SK-N-SH (cell line): ENCODE measurements at regions not wholly inside any gene's neighbourhood (a gene's known extent, or its start where the extent isn't known, plus 50 kb on each side); places are given as distances from the start of the nearest gene placed in this dataset.

Experiments
- CTCF ChIA-PET: fragments of 300-600, 350-600 bp; formaldehyde crosslinking; extraction: SDS; loops from one replicate; lab custom pipeline; 2021; lab: Yijun Ruan, JAX
- POLR2A ChIA-PET: fragments of 350-600 bp; sonication (Branson Sonifier 250); formaldehyde crosslinking; extraction: SDS; loops from one replicate; lab custom pipeline; 2020; ENCODE audit warnings: antibody characterized with exemption, inconsistent platforms; lab: Yijun Ruan, JAX
- DNase-seq: peaks from one replicate; pipeline ENCODE4 v3.0.0; 2012
- H2AFZ ChIP-seq: fragments of 200-600 bp; sonication (generic); 2 replicates; pipeline ENCODE4 v1.8.1; 2016; ENCODE audit warnings: antibody characterized with exemption, mild to moderate bottlenecking, low read depth
- H3F3A ChIP-seq: fragments of 200-600 bp; sonication (generic); replicated peaks from 2 replicates; pipeline ENCODE3; 2016; ENCODE audit warnings: antibody characterized with exemption, mild to moderate bottlenecking; ENCODE audit not compliant: insufficient read depth
- H3K27ac ChIP-seq, 2 experiments: fragments of 200-500 bp in 1 of 2; fragments of 200-600 bp in 1 of 2; sonication (Bioruptor generic) in 1 of 2; sonication (generic), shearing (Covaris generic) in 1 of 2; 2 replicates each; pipeline versions ENCODE4 v1.5.1 to v1.6.1; 2014 to 2016; ENCODE audit warnings: low read depth in 2 of 2, inconsistent platforms in 1 of 2, low read length in 1 of 2, mild to moderate bottlenecking in 1 of 2, mixed read lengths in 1 of 2
- H3K27me3 ChIP-seq: fragments of 200-600 bp; sonication (generic), shearing (Covaris generic); 2 replicates; pipeline ENCODE4 v1.6.1; 2016; ENCODE audit warnings: mixed run types; ENCODE audit not compliant: insufficient read depth
- H3K36me3 ChIP-seq, 2 experiments: fragments of 200-500 bp in 1 of 2; fragments of 200-600 bp in 1 of 2; sonication (Bioruptor generic) in 1 of 2; sonication (generic) in 1 of 2; replicated peaks in 1 of 2; 2 replicates each; pipeline versions ENCODE3 to v1.5.1; 2014 to 2016; ENCODE audit warnings: low read length in 1 of 2, mild to moderate bottlenecking in 1 of 2; ENCODE audit not compliant: insufficient read depth in 2 of 2, control insufficient read depth in 1 of 2
- H3K4me1 ChIP-seq, 2 experiments: fragments of 200-500 bp in 1 of 2; fragments of 200-600 bp in 1 of 2; sonication (Bioruptor generic) in 1 of 2; sonication (generic), shearing (Covaris generic) in 1 of 2; 2 replicates each; pipeline versions ENCODE4 v1.5.1 to v1.6.1; 2014 to 2016; ENCODE audit warnings: low read depth in 1 of 2, low read length in 1 of 2, mixed run types in 1 of 2; ENCODE audit not compliant: insufficient read depth in 2 of 2, control insufficient read depth in 1 of 2
- H3K4me2 ChIP-seq: fragments of 200-600 bp; sonication (generic), shearing (Covaris generic); 2 replicates; pipeline ENCODE4 v1.6.1; 2017; ENCODE audit warnings: mixed run types
- H3K4me3 ChIP-seq, 2 experiments: fragments of 200-500 bp in 1 of 2; fragments of 200-600 bp in 1 of 2; sonication (Bioruptor generic) in 1 of 2; sonication (generic), shearing (Covaris generic) in 1 of 2; 2 replicates each; pipeline versions ENCODE4 v1.5.1 to v1.8.1; 2014 to 2016; ENCODE audit warnings: low read depth in 2 of 2, inconsistent platforms in 1 of 2, low read length in 1 of 2, mild to moderate bottlenecking in 1 of 2, mixed read lengths in 1 of 2, moderate library complexity in 1 of 2
- H3K79me2 ChIP-seq: fragments of 200-600 bp; sonication (generic); 2 replicates; pipeline ENCODE4 v1.8.1; 2017; ENCODE audit warnings: mild to moderate bottlenecking; ENCODE audit not compliant: insufficient read depth
- H3K9ac ChIP-seq: fragments of 200-600 bp; sonication (generic); 2 replicates; pipeline ENCODE4 v1.6.1; 2017; ENCODE audit warnings: mixed run types
- H3K9me2 ChIP-seq: fragments of 200-600 bp; sonication (generic); 2 replicates; pipeline ENCODE4 v1.6.1; 2017; ENCODE audit warnings: mixed run types
- H3K9me3 ChIP-seq: fragments of 200-600 bp; sonication (generic); 2 replicates; pipeline ENCODE4 v1.6.1; 2017; ENCODE audit warnings: mixed run types, mild to moderate bottlenecking, moderate library complexity
- H4K20me1 ChIP-seq: fragments of 200-600 bp; sonication (generic); 2 replicates; pipeline ENCODE4 v1.6.1; 2017; ENCODE audit warnings: mild to moderate bottlenecking, mixed run types; ENCODE audit not compliant: insufficient read depth
- GATA2 ChIP-seq: sonication (generic); formaldehyde crosslinking; IDR thresholded peaks from 2 replicates; pipeline ENCODE4 v1.5.0; 2020; ENCODE audit warnings: mild to moderate bottlenecking, missing genetic modification reagents
- MXI1 ChIP-seq: IDR thresholded peaks from 2 replicates; pipeline ENCODE4 v1.6.1; 2012; ENCODE audit warnings: mild to moderate bottlenecking, low read depth, low read length, improper control_type of control experiment
- TAF1 ChIP-seq: IDR thresholded peaks from 2 replicates; pipeline ENCODE4 v1.6.1; 2012; ENCODE audit warnings: low read depth, mild to moderate bottlenecking, low read length, moderate library complexity, borderline replicate concordance
- YY1 ChIP-seq: IDR thresholded peaks from 2 replicates; pipeline ENCODE4 v1.4.0; 2012; ENCODE audit warnings: low read depth, mild to moderate bottlenecking
- WGBS: methylation state at CpG from one replicate; pipeline ENCODE4 v1.1.6; 2017; ENCODE audit warnings: low lambda C conversion rate; 5-methylcytosine and 5-hydroxymethylcytosine counted together
- TF ChIP-seq, protein P1 (sequence below): IDR thresholded peaks from 2 replicates; pipeline ENCODE4; 2012
- TF ChIP-seq, protein P2 (sequence below): IDR thresholded peaks from 2 replicates; pipeline ENCODE4 v1.4.0; 2012; ENCODE audit warnings: low read depth, borderline replicate concordance
- TF ChIP-seq, protein P3 (sequence below): fragments of 200-600 bp; sonication (generic); IDR thresholded peaks from 2 replicates; pipeline ENCODE4 v1.6.1; 2017; ENCODE audit warnings: antibody characterized with exemption, mild to moderate bottlenecking, moderate library complexity

DNA sequence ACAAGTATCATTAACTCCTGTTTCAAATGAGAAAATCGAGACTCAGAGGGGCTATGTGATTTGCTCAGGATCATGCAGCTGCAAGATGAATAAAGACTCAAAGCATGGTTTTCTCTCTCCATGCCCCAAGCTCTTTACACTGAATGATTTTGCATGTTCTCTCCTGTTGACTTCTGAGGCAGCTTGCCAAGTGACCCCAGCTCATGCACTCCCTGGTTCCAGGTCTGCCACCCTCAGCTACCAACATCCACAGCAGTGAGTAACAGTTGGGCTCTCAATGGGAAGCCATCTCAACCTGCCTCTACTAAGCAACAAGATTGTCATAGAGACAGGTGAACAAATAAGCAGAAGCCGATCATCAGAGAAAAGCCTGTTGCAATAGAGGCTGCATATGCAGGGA is 116.9 kb upstream of the GADL1 start:
- 51% methylated on average over 2 of the region's 2 CpGs for WGBS
- TF ChIP-seq, protein P1, sequence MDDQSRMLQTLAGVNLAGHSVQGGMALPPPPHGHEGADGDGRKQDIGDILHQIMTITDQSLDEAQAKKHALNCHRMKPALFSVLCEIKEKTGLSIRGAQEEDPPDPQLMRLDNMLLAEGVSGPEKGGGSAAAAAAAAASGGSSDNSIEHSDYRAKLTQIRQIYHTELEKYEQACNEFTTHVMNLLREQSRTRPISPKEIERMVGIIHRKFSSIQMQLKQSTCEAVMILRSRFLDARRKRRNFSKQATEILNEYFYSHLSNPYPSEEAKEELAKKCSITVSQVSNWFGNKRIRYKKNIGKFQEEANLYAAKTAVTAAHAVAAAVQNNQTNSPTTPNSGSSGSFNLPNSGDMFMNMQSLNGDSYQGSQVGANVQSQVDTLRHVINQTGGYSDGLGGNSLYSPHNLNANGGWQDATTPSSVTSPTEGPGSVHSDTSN, result no peak
- TF ChIP-seq, protein P2, sequence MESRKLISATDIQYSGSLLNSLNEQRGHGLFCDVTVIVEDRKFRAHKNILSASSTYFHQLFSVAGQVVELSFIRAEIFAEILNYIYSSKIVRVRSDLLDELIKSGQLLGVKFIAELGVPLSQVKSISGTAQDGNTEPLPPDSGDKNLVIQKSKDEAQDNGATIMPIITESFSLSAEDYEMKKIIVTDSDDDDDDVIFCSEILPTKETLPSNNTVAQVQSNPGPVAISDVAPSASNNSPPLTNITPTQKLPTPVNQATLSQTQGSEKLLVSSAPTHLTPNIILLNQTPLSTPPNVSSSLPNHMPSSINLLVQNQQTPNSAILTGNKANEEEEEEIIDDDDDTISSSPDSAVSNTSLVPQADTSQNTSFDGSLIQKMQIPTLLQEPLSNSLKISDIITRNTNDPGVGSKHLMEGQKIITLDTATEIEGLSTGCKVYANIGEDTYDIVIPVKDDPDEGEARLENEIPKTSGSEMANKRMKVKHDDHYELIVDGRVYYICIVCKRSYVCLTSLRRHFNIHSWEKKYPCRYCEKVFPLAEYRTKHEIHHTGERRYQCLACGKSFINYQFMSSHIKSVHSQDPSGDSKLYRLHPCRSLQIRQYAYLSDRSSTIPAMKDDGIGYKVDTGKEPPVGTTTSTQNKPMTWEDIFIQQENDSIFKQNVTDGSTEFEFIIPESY, result no peak
- TF ChIP-seq, protein P3, sequence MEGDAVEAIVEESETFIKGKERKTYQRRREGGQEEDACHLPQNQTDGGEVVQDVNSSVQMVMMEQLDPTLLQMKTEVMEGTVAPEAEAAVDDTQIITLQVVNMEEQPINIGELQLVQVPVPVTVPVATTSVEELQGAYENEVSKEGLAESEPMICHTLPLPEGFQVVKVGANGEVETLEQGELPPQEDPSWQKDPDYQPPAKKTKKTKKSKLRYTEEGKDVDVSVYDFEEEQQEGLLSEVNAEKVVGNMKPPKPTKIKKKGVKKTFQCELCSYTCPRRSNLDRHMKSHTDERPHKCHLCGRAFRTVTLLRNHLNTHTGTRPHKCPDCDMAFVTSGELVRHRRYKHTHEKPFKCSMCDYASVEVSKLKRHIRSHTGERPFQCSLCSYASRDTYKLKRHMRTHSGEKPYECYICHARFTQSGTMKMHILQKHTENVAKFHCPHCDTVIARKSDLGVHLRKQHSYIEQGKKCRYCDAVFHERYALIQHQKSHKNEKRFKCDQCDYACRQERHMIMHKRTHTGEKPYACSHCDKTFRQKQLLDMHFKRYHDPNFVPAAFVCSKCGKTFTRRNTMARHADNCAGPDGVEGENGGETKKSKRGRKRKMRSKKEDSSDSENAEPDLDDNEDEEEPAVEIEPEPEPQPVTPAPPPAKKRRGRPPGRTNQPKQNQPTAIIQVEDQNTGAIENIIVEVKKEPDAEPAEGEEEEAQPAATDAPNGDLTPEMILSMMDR, result no peak
- no peak for TF ChIP-seq MXI1
- TF ChIP-seq GATA2, result no peak
- TF ChIP-seq, all 33 proteins: peak for 0
- Histone ChIP-seq H3K9me3 (no peaks in the 10 kb centered on the region), H3F3A (no peaks in the 10 kb centered on the region), H3K9ac (no peak overlapping the region), H3K4me2 (no peak overlapping the region), H2AFZ (no peak overlapping the region), H3K27me3 (no peaks in the 10 kb centered on the region), H3K36me3 (no peaks in the 10 kb centered on the region), H3K27ac (no peak overlapping the region), H3K9me2 (no peaks in the 10 kb centered on the region), H3K4me1 (peaks cover 0 to 2% of the 10 kb centered on the region in 2 experiments; a peak in 1 of 4 replicates), H4K20me1 (no peaks in the 10 kb centered on the region), H3K79me2 (no peaks in the 10 kb centered on the region), H3K4me3 (no peak overlapping the region)
- DNase-seq, result no peak
- ChIA-PET POLR2A (no interaction called here), CTCF (interaction anchor here (0.7 to 1.4 kb wide), 2 partner anchors 59 to 243 kb away, joined by 3 to 5 read pairs; no protein-coding TSS in a partner anchor)

DNA sequence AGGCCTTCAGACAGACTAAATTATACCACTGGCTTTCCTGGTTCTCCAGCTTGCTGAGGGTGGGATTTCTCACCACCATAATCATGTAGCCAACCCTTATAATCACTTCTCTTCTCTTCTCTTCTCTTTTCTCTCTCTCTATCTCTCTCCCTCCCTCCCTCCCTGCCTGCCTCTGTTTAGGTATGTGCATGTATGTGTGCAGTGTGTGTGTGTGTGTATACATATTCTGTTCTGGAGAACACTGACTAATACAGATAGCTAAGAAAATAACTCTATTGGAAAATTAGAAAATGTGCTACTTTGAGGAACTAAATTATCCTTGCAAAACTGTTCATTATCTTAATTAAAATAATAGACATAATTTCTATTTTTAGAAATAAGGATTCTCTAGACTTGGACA is 118.6 kb upstream of the GADL1 start:
- Histone ChIP-seq H2AFZ (no peak overlapping the region), H3K27ac (no peak overlapping the region), H3K9me2 (no peaks in the 10 kb centered on the region), H3K36me3 (no peaks in the 10 kb centered on the region), H3K4me2 (no peak overlapping the region), H4K20me1 (no peaks in the 10 kb centered on the region), H3K4me1 (peaks cover 0 to 2% of the 10 kb centered on the region in 2 experiments; a peak in 1 of 4 replicates), H3K27me3 (no peaks in the 10 kb centered on the region), H3F3A (no peaks in the 10 kb centered on the region), H3K4me3 (no peak overlapping the region)
- no peak for DNase-seq
- CTCF ChIA-PET, result interaction anchor here (0.6 kb wide), 1 partner anchor 389 kb away, joined by 3 read pairs; no protein-coding TSS in a partner anchor
- TF ChIP-seq YY1, result no peak
- no peak for TF ChIP-seq TAF1
- TF ChIP-seq, all 33 proteins: peak for 0
- POLR2A ChIA-PET, result no interaction called here
- Histone ChIP-seq H3K79me2 (no peaks in the 10 kb centered on the region), H3K9me3 (no peaks in the 10 kb centered on the region), H3K9ac (no peak overlapping the region)
